Mucosa of rectum (tissue), 2 donors: ENCODE measurements at regions not wholly inside any gene's neighbourhood (a gene's known extent, or its start where the extent isn't known, plus 50 kb on each side); places are given as distances from the start of the nearest gene placed in this dataset.

ENCODE experiments used
- H3K27ac ChIP-seq, 2 donors: one replicate each; pipeline ENCODE4 v1.7.0; 2013; ENCODE audit warnings: inconsistent platforms in 2 of 2, low read depth in 2 of 2, low read length in 2 of 2
- H3K27me3 ChIP-seq, 2 donors: one replicate each; pipeline ENCODE4 v1.7.0; 2013; ENCODE audit warnings: low read length in 2 of 2; ENCODE audit not compliant: control insufficient read depth in 2 of 2, insufficient read depth in 2 of 2
- H3K36me3 ChIP-seq, 2 donors: one replicate each; pipeline ENCODE4 v1.7.0; 2013; ENCODE audit warnings: low read length in 2 of 2; ENCODE audit not compliant: control insufficient read depth in 2 of 2, insufficient read depth in 2 of 2
- H3K4me1 ChIP-seq, 2 donors: one replicate each; pipeline ENCODE4 v1.7.0; 2013; ENCODE audit warnings: low read length in 2 of 2, mild to moderate bottlenecking in 1 of 2; ENCODE audit not compliant: control insufficient read depth in 2 of 2, insufficient read depth in 2 of 2
- H3K4me3 ChIP-seq, 2 donors: one replicate each; pipeline ENCODE4 v1.7.0; 2013; ENCODE audit warnings: low read length in 2 of 2
- H3K9ac ChIP-seq, 2 donors: one replicate each; pipeline ENCODE4 v1.7.0; 2013; ENCODE audit warnings: low read length in 2 of 2, low read depth in 1 of 2, mild to moderate bottlenecking in 1 of 2
- H3K9me3 ChIP-seq, 2 donors: one replicate each; pipeline ENCODE4 v1.7.0; 2013; ENCODE audit warnings: low read length in 2 of 2; ENCODE audit not compliant: control insufficient read depth in 2 of 2
- donor health status: healthy.
- donor health status: Normal muscosa, but diverticular disease.

- Histone ChIP-seq H3K9ac (no peak overlapping the region), H3K9me3 (no peaks in the 10 kb centered on the region), H3K4me1 (no peaks in the 10 kb centered on the region), H3K27ac (no peak overlapping the region), H3K27me3 (no peaks in the 10 kb centered on the region), H3K4me3 (no peak overlapping the region), H3K36me3 (no peaks in the 10 kb centered on the region)
Observed at GRCh38 chr6:163663575-163663974, 249.1 kb downstream of the QKI start.

GRCh38 chr6:163662604-163663225 lies 248.2 kb downstream of the QKI start:
- H3K36me3 ChIP-seq = no peaks in the 10 kb centered on the region
- H3K9me3 ChIP-seq = no peaks in the 10 kb centered on the region
- no peak overlapping the region for H3K4me3 ChIP-seq
- H3K4me1 ChIP-seq = no peaks in the 10 kb centered on the region
- no peaks in the 10 kb centered on the region for H3K27me3 ChIP-seq
- no peak overlapping the region for H3K27ac ChIP-seq
- no peak overlapping the region for H3K9ac ChIP-seq

- H3K27ac ChIP-seq = no peak overlapping the region
Observed at GRCh38 chr6:163661272-163661671, 246.8 kb downstream of the QKI start.

GRCh38 chr6:163659803-163660202 lies 245.3 kb downstream of the QKI start:
- Histone ChIP-seq H3K36me3 (no peaks in the 10 kb centered on the region), H3K4me3 (no peak overlapping the region), H3K9me3 (no peaks in the 10 kb centered on the region), H3K4me1 (no peaks in the 10 kb centered on the region), H3K9ac (no peak overlapping the region), H3K27me3 (no peaks in the 10 kb centered on the region), H3K27ac (no peak overlapping the region)

More at GRCh38 chr6:163661272-163661671, 246.8 kb downstream of the QKI start:
- Histone ChIP-seq H3K27me3 (no peaks in the 10 kb centered on the region), H3K9me3 (no peaks in the 10 kb centered on the region), H3K4me1 (no peaks in the 10 kb centered on the region), H3K36me3 (no peaks in the 10 kb centered on the region), H3K9ac (no peak overlapping the region), H3K4me3 (no peak overlapping the region)

GRCh38 chr6:163655217-163656121 lies 241.0 kb downstream of the QKI start:
- H3K4me1 ChIP-seq = no peaks in the 10 kb centered on the region
- no peak overlapping the region for H3K4me3 ChIP-seq
- H3K27me3 ChIP-seq = no peaks in the 10 kb centered on the region
- no peaks in the 10 kb centered on the region for H3K36me3 ChIP-seq
- H3K9me3 ChIP-seq = no peaks in the 10 kb centered on the region
- no peak overlapping the region for H3K27ac ChIP-seq
- no peak overlapping the region for H3K9ac ChIP-seq

GRCh38 chr6:163651915-163652668 lies 237.6 kb downstream of the QKI start:
- no peaks in the 10 kb centered on the region for H3K9me3 ChIP-seq
- H3K4me1 ChIP-seq = no peaks in the 10 kb centered on the region
- no peak overlapping the region for H3K4me3 ChIP-seq
- peaks cover 0 to 2% of the 10 kb centered on the region in 2 donors for H3K27me3 ChIP-seq
- no peak overlapping the region for H3K9ac ChIP-seq
- H3K36me3 ChIP-seq = no peaks in the 10 kb centered on the region
- no peak overlapping the region for H3K27ac ChIP-seq

GRCh38 chr6:163651426-163651825 lies 236.9 kb downstream of the QKI start:
- Histone ChIP-seq H3K27me3 (peaks cover 0 to 2% of the 10 kb centered on the region in 2 donors), H3K9me3 (no peaks in the 10 kb centered on the region), H3K27ac (no peak overlapping the region), H3K4me3 (no peak overlapping the region), H3K4me1 (no peaks in the 10 kb centered on the region), H3K9ac (no peak overlapping the region), H3K36me3 (no peaks in the 10 kb centered on the region)

- peaks cover 0 to 2% of the 10 kb centered on the region in 2 donors for H3K27me3 ChIP-seq
- no peaks in the 10 kb centered on the region for H3K9me3 ChIP-seq
- H3K4me1 ChIP-seq = no peaks in the 10 kb centered on the region
- H3K36me3 ChIP-seq = no peaks in the 10 kb centered on the region
- H3K4me3 ChIP-seq = no peak overlapping the region
- no peak overlapping the region for H3K27ac ChIP-seq
- no peak overlapping the region for H3K9ac ChIP-seq
Observed at GRCh38 chr6:163648868-163649267, 234.3 kb downstream of the QKI start.

GRCh38 chr6:163647624-163648023 lies 233.1 kb downstream of the QKI start:
- Histone ChIP-seq H3K4me3 (no peak overlapping the region), H3K36me3 (no peaks in the 10 kb centered on the region), H3K27ac (no peak overlapping the region), H3K27me3 (peaks cover 0 to 2% of the 10 kb centered on the region in 2 donors), H3K4me1 (no peaks in the 10 kb centered on the region), H3K9ac (no peak overlapping the region), H3K9me3 (no peaks in the 10 kb centered on the region)

GRCh38 chr6:163646866-163647265 lies 232.3 kb downstream of the QKI start:
- H3K4me1 ChIP-seq = no peaks in the 10 kb centered on the region
- no peaks in the 10 kb centered on the region for H3K9me3 ChIP-seq
- peaks cover 0 to 2% of the 10 kb centered on the region in 2 donors for H3K27me3 ChIP-seq
- no peak overlapping the region for H3K9ac ChIP-seq
- no peak overlapping the region for H3K27ac ChIP-seq
- H3K36me3 ChIP-seq = no peaks in the 10 kb centered on the region
- no peak overlapping the region for H3K4me3 ChIP-seq
